Posterior vena cava (tissue), 2 donors: ENCODE measurements at regions not wholly inside any gene's neighbourhood (a gene's known extent, or its start where the extent isn't known, plus 50 kb on each side); places are given as distances from the start of the nearest gene placed in this dataset.

ENCODE experiments used
- DNase-seq: peaks from one replicate; pipeline ENCODE4 v3.0.0-alpha.2; 2020; ENCODE audit warnings: low spot score
- intact Hi-C, 2 donors: fragments of 100-400 bp; cut with DNase I; formaldehyde crosslinking; loops; one replicate each; pipeline versions ENCODE4 v1.14.1 to v1.14.2; 2022 to 2023
- donor health status: DM: yes; HTN: yes; CAD: no.
- donor health status: DM: yes; HTN: yes; CAD: no.

DNA sequence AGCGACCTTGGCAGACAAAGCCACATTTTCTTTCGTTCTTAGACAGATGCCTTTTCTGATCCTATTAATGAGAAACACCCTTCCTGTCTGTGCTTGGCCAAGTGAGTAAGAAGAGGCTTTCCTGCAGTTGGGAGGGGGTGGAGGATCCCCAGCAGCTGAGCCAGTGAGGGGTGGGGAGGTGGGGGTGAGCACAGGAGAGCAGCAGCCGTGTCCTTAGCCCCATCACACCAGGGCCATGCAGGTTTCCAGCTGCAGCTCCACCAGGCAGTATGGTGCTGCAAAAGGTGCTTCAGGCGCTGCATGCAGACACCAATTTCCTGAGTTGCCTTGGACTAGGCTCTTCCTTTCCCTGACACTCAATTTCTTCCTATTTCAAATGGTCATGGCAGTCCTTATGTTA, 123.3 kb upstream of the SIX2 start:
- intact Hi-C loops = no loop called here
- no peak for DNase-seq

DNA sequence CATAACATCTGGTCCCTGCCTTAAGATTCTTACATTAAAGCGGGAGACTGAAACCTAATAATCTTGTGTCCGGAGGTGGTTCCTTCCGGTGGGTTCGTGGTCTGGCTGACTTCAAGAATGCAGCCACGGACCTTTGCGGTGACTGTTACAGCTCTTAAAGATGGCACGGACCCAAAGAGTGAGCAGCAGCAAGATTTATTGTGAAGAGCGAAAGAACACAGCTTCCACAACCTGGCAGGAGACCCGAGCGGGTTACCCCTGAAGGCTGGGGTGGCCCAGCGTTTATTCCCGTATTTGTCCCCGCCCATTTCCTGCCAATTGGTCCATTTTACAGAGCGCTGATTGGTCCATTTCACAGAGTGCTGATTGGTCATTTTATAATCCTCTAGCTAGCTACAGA, 122.3 kb upstream of the SIX2 start:
- DNase-seq = no peak
- intact Hi-C loops = no loop called here

DNA sequence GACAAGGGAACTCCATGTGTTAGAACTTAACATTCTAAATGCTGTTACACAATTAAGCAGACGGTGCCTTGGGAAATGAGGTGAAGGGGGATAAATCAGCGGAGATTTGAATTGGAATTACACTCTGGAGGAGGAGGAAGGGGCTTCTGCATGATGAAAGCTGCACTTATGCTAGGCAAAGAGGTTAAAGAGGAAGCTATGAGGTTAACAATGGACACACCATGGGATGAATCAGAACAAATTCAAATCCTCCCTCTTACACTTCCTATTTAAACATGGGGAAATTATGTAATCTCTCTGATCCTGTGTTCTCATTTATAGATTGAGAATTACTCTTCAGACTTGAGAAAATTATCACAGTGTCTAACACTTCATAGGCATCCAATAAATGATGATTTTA, 121.5 kb upstream of the SIX2 start:
- no peak for DNase-seq
- intact Hi-C loops = no loop called here

DNA sequence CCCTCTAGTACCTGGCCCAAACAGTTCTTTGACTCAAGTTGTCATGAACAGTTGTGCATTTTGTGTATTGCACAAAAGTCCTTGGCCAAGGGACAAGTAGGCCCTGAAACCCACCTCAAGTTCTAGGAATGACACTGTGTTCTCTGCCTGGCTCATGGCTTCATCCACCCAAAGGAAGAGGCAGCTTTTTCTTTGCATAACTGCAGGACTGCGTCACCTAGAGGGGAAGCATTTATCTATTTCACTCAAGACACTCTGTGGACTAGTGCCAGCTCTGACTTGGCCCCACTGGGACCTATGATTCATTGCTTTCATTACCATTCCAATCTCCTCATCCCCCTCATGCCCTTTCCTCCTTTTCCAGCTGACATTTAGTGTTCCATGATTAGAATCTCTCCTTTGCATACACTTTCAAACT, 119.3 kb upstream of the SIX2 start:
- intact Hi-C loops = no loop called here
- DNase-seq = peak; percentile 85

DNA sequence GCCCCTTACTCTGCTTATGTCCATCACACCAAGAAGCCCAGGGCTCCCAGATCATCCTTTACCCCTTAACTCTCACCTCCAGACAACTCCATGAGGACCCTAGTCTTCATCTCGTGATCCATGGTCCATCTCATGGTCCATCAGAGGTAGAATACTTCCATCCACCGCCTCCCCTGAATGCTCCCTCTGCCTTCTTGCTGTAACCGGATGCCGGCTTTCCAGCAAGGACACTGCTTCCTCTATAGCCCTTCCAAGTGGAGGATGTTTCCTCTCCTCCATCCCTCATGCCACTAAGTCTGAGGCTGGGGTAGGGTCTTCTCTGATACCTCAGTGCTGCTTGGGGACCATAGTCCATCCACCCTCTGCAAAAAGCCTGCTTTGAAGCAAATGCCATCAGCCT, 118.6 kb upstream of the SIX2 start:
- intact Hi-C loops = no loop called here
- DNase-seq = no peak

DNA sequence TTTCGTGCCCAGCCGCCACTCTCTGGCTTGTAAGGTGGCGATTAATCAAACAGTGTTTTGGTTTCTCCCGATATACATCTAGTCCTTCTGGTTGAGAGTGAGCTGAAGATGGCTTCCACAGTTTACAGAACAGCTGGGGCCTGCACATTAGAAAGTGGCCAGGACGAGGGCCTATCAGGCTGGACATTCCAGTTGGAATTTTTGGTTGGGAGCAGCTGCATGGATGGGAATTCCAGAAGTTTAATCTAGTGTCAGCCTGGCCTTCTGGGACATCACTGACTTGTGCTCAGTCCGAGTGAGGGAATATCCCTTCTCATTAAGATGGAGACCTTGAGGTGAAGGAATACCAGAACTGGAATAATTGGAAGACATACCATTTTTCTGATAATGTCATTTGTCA, 118.1 kb upstream of the SIX2 start:
- intact Hi-C loops = no loop called here
- no peak for DNase-seq

DNA sequence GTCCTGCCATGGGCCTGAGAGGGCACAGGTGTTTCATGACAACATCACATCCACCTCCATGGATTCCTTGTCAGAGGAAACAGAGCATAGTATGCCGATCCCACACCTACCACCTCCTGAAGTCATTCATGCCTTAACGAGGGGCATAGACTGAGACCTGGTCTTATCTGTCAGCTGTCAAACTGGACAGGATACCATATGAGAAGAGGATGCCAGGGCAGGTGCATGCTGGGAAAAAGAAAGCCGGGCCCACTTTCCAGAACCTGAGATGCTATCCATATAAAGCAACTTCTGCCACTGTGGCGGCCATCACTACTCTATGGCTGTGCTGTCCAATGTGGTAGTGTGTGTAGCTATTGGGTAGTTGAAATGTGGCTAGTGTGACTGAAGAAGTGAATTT, 116.0 kb upstream of the SIX2 start:
- no peak for DNase-seq
- intact Hi-C loops = no loop called here

DNA sequence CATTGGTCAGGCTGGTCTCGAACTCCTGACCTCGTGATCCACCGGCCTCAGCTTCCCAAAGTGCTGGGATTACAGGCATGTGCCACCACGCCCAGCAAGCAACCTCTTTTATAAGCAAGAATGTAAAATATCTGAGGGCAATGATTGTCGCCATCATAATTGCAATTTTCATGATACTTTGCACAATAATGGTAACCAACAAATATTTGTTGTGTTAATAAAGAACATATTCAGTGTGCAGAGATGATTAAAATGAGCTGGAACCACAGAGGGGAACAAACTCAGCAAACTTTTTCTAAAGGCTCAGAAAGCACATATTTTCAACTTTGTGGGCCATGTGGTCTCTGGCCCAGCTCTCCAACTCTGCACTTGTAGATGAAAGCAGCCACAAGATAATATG, 115.2 kb upstream of the SIX2 start:
- no peak for DNase-seq

DNA sequence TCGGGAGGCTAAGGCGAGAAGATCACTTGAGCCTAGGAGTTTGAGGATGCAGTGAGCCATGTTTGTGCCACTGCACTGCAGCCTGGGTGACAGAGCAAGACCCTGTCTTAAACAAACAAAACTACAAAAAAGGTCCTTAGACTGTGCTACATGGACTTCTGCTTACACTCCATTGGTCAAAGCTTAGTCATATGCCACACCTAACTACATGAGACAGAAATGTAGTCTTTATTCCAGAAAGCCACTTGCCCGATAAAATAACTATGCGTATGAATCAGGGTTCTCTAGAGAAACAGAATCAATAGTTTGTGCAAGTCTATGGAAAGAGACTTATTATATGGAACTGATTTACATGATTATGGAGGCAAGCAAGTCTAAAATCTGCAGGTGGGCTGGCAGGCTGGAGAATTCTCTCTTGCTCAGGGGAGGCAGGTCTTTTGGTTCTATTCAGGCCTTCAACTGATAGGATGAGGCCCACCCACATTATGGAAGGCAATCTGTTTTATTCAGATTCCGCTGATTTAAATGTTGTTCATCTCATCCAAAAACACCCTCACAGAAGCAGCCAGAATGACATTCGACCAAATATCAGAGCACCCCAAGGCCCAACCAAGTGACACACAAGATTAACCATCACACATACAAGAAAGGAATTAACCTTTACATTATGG, 114.4 kb upstream of the SIX2 start:
- intact Hi-C loops = no loop called here
- DNase-seq = no peak

More for the DNA sequence above, 115.2 kb upstream of the SIX2 start:
- intact Hi-C loops = no loop called here

DNA sequence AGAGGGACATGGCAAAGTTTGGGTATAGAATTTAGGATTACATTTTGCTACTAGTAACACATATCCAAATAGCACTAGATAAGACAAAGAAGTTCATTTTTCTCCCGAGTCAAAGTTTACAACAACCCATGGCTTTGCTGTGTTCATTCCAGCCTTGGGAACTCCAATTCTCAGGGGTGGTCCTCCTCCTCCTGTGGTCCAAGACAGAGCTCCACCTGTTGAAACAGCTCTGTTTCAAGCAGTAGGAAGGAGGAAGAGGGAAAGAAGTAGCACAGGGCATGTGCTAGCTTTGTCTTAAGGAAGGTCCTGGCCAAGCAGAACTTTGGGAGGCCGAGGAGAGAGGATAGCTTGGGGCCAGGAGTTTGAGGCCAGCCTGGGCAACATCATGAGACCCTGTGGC, 113.8 kb upstream of the SIX2 start:
- intact Hi-C loops = no loop called here

DNA sequence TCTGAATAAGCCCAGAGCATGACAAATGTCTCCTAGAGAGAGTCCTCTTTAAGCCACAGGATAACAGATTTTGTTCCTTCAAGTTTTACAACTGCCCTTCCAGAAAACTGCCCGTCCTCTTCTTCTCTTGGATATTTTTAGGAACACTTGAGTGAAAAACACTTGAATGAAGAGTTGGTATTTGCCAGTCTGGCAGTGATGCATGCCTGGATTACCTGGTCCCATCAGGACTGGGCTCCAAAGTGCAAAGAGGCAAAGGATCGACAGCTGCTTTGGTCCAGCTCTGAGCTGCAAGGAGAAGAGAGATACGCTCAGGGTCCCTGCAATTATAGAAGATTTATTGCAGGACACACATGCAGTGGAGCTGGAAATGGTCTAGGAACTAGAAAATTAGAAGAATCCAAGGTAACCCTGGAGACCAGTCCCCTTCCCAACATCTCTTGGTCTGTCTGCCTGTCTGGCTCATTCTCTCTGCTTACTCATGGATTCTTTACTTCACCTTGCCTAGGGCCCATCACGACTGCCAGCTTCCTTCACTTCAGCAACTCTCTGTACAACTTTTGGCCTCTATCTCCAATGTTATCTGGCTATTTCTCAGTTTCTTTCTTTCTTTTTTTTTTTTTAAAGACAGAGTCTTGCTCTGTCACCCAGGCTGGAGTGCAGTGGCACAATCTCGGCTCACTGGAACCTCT, 112.1 kb upstream of the SIX2 start:
- no peak for DNase-seq
- intact Hi-C loops = no loop called here

More for the DNA sequence above, 113.8 kb upstream of the SIX2 start:
- no peak for DNase-seq

DNA sequence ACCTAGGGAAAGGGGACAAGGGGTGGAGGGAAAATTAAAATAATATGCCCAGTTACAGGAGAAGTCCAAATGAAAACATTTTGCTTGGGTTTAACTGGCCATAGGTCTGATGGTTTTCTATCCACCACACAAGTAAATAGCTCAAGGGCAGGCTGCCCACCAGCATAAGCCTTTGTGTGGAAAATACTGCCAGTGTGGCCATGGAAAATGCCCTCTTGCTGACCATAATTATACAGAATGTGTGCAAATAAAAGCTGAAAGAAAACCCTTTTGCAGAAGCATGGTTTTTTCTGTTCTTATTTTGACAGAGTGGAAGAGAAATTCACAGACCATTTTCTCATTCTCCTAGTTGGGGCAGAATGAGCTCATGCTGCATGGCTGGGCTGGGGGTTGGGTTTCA, 111.3 kb upstream of the SIX2 start:
- no peak for DNase-seq

DNA sequence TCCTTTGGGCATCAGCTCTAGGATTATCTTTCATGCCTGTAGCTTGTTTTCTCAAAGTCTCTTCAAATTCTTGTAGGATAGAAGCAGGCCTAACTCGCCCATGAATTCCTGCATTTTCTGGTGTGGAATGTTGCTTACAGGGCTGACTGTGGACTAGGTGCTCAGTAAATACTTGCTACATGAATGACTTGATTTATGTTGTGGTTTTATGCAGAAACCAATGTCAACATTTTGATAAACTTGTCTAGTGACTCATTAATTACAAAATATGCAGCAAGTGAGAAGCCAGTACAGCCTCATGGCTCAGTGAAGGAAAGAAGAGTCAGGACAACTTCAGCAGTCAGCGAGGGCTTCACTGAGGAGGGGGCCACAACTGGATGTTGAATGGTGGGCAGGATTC, 110.6 kb upstream of the SIX2 start:
- DNase-seq = no peak
- intact Hi-C loops = no loop called here

More for the DNA sequence above, 111.3 kb upstream of the SIX2 start:
- intact Hi-C loops = no loop called here

DNA sequence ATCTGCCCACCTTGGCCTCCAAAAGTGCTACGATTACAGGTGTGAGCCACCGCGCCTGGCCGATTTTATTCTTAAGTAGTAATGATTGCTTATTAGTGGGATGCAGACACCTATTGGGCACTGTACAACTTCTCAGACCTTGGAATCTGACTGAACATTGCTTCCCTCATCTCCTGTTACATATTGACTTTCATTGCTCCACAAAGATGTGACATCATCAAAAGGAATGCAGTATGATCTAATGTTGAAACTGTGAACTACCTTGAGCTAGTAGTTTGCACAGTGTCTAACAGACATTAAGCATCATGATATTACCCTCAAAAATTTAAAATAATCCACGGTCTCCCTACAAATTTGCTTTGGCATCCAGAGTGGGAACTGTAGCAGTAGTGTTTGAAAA, 109.8 kb upstream of the SIX2 start:
- DNase-seq = no peak
- intact Hi-C loops = no loop called here

DNA sequence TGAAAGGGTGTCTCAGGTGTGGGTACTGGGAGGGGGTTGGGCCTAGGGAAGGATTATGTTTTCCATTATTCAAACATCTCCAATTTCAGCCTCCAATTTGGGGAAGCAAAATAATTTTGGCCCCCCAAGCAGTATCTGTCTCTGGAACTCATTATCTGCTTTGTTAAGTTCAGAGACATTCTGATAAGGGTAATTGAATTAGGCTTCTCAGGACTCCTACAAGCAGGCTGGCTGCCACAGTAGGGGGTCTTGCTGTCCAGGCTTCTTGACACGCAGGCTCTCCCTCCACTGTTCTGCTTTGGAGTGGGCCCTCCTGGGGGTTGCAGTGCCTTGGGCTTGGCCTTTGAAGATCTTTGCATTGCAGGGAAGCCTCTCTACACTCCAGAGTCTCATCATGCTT, 108.1 kb upstream of the SIX2 start:
- intact Hi-C loops = no loop called here
- no peak for DNase-seq

DNA sequence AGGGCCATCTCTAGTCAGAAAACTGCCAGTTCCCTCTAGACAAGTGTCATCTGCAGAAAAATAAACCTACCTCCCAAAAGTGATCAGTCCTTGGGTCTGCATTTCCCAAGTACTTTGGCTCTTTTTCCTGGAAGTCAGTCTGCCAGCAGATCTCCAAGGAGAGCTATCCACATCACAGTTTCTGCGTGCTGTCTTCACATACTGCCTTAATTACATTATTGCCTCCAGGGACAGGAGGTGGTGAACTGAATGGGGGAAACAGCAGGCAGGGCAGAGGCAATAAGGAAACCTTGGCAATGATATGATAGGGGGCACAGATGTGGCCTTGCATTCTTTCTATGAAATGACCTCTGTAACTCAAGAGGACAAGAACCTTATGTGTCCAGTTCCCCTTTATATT, 105.9 kb upstream of the SIX2 start:
- no peak for DNase-seq
- intact Hi-C loops = no loop called here

DNA sequence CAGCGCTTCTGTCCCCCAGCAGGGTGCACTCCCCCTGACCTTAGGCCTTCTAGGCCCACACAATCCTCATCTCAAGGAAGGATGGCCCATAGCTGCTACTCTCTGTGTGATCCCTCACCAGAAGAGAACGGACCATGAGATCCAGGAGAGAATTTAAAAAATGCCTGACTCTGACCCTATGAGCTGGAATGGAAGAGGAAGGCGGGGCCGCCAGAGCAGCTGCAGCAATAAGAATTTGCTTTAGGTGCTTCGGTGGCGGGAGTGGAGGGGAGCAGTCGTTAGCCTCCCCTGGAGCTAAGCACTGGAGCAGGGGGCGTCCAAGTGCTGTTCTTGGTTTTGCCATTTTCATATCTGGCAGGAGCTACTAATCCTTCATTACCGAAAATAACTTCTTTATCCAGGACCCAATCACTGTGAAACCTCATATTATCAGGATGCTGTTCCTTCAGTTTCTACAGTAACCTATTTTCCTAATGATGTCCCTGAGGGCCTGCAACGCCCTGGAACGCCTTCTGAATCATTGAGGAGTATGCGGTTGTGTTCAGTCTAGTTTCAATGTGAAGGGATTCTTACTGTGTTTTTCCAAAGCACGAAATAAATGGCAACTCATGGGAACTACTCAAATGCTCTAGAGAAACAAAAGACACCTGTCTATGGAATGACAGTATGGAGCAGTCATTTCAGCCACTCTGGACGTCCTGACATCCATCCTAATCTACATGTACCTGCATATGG, 105.1 kb upstream of the SIX2 start:
- DNase-seq = no peak
- intact Hi-C loops = no loop called here

DNA sequence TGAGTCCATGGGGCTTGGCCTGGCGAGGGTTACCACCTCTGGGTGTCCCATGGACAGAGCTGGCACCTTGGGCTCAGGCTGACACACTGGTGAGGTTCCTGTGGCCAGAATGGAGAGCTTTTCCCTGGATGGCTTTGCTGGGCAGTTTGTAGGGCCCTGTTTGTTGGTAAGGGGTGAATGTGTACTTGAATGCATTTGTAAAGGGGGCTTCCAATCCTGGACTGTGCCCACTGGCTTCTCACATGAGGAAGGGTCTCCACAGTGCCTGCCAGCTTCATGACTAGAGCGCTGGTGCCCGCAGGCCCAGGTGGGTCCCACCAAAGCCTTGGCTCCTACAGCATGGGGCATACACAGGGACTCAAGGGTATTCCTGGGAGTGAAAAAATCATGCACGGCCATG, 103.5 kb upstream of the SIX2 start:
- intact Hi-C loops = no loop called here
- DNase-seq = no peak

DNA sequence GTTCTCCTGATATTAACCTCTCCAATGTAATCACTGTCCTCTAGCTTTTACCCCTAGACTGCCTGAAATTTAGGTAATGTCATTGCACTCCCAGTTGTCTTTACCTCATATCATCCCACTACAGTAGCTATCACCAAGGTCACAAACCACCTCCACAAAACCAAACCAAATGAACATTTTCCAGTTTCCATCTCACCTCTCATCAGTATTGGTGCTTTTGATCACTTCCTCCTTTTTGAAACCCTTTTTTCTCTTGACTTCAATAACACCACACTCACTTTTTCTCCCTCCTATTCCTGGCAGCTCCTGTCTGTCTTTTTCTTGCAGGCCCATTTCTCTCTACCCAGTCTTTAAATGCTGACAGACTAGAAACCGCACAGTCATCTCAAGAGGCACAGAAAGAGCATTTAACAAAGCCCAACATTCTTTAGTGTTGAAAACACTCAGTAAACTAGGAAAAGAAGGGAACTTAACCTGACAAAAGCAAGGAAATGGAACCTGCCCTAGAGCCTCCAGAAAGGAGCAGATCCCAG, 95.9 kb upstream of the SIX2 start:
- no peak for DNase-seq
- intact Hi-C loops = no loop called here

DNA sequence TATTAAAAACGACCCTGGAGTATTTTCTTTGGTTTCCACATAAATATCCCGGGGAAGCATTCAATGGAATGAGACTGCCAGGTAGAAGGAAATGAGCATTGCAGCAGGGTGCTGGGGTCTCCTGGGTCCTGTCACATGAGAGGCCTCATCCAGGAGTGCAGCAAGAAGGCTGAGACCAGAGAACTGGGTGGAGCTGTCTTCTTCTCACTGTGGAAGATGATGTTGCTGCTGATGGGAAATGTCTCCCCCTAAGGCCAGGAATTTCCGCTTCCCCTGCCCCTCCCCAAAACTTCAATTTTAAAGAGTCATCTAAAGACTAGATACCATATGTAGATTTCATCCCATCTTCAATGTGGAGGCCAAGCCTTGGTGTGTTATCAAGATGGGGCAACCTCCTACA, 95.2 kb upstream of the SIX2 start:
- intact Hi-C loops = no loop called here
- no peak for DNase-seq
